ENCODE measurements at regions not wholly inside any gene's neighbourhood (a gene's known extent, or its start where the extent isn't known, plus 50 kb on each side); places are given as distances from the start of the nearest gene placed in this dataset.
"Not testable (repeated sequence)": the region's sequence is repeated elsewhere in the genome, so short reads cannot be mapped to it uniquely, and the experiment has no call there.

DNA sequence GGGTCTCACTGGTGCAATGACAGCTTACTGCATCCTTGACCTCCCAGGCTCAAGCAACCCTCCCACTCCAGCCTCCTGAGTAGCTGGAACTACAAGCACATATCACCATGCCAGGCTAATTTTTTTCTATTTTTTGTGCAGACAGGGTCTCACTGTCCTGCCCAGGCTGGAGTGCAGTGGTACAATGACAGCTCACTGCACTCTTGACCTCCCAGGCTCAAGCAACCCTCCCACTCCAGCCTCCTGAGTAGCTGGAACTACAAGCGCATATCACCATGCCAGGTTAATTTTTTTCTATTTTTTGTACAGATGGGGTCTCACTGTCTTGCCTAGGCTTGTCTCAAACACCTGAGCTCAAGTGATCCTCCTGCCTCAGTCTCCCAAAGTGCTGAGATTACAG is 74.0 kb downstream of the GASK1B start:
- H3K4me3 ChIP-seq (ENCODE audit: low read length) = no peak overlapping the region
- H3K27me3 ChIP-seq (ENCODE audit: control insufficient read depth in 1 of 2, insufficient read depth in 2 of 2, low read length in 2 of 2) = no peaks in the 10 kb centered on the region
- H3K36me3 Mint-ChIP-seq (ENCODE audit: low read depth) = no peaks in the 10 kb centered on the region
- no peak overlapping the region for H3K27ac ChIP-seq (ENCODE audit: low read depth in 1 of 2, low read length in 2 of 2)
- no peaks in the 10 kb centered on the region for H3K36me3 ChIP-seq (ENCODE audit: insufficient read depth, low read length)
- no peaks in the 10 kb centered on the region for H3K9me3 ChIP-seq (ENCODE audit: control insufficient read depth in 1 of 2, insufficient read depth in 1 of 2, low read length in 2 of 2)
- TF ChIP-seq, protein P1, sequence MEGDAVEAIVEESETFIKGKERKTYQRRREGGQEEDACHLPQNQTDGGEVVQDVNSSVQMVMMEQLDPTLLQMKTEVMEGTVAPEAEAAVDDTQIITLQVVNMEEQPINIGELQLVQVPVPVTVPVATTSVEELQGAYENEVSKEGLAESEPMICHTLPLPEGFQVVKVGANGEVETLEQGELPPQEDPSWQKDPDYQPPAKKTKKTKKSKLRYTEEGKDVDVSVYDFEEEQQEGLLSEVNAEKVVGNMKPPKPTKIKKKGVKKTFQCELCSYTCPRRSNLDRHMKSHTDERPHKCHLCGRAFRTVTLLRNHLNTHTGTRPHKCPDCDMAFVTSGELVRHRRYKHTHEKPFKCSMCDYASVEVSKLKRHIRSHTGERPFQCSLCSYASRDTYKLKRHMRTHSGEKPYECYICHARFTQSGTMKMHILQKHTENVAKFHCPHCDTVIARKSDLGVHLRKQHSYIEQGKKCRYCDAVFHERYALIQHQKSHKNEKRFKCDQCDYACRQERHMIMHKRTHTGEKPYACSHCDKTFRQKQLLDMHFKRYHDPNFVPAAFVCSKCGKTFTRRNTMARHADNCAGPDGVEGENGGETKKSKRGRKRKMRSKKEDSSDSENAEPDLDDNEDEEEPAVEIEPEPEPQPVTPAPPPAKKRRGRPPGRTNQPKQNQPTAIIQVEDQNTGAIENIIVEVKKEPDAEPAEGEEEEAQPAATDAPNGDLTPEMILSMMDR (IDR thresholded peaks at IDR 0.05) = no peak
- peaks cover 2% of the 10 kb centered on the region for H3K9me3 Mint-ChIP-seq
- no peak overlapping the region for H3K27ac Mint-ChIP-seq
- ATAC-seq (ENCODE audit: poor library complexity) (no peak), DNase-seq (no peak)
- H3K4me1 ChIP-seq (ENCODE audit: insufficient read depth, low read length) = no peaks in the 10 kb centered on the region
- ChIA-PET POLR2A (no interaction called here), CTCF (no interaction called here)
- no peak overlapping the region for H3K4me3 Mint-ChIP-seq
- H3K27me3 Mint-ChIP-seq = no peaks in the 10 kb centered on the region
- H3K4me1 Mint-ChIP-seq (ENCODE audit: low read depth) = no peaks in the 10 kb centered on the region
- intact Hi-C loops (cut with DNase I, micrococcal nuclease) = no loop called here

DNA sequence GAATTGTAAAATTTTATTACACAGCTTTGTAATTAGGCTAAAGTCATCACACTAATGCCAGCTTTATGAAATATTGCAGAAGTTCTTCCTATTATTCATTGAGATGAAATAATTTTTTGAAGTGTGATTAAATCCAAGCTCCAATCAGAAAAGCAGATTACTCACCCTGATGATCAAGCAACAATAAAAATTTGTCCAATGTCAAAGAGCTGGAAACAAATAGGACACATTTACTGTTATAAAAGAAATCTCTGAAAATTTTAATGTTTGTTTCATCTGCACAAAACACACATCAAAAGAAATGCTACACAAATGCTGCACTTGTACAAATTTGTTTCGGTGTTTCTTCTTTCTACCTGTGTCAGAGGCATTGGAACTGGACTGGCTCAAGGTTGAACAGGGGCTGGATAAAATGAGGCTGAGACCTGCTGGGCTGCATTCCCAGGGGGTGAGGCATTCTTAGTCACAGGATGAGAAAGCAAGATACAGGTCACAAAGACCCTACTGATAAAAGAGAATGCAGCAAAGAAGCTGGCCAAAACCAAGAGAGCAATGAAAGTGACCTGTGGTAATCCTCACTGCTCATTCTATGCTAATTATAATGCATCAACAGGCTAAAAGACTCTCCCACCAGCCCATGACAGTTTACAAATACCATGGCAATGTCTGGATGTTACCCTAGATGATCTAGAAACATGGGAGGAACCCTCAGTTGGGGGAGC is 78.3 kb downstream of the GASK1B start:
- Histone ChIP-seq H3K36me3 (ENCODE audit: insufficient read depth, low read length) (no peaks in the 10 kb centered on the region), H3K4me3 (ENCODE audit: low read length) (no peak overlapping the region), H3K9me3 (ENCODE audit: control insufficient read depth in 1 of 2, insufficient read depth in 1 of 2, low read length in 2 of 2) (no peaks in the 10 kb centered on the region), H3K4me1 (ENCODE audit: insufficient read depth, low read length) (no peaks in the 10 kb centered on the region), H3K27me3 (ENCODE audit: control insufficient read depth in 1 of 2, insufficient read depth in 2 of 2, low read length in 2 of 2) (no peaks in the 10 kb centered on the region), H3K27ac (ENCODE audit: low read depth in 1 of 2, low read length in 2 of 2) (no peak overlapping the region)
- ChIA-PET POLR2A (no interaction called here), CTCF (no interaction called here)
- peaks cover 2% of the 10 kb centered on the region for H3K9me3 Mint-ChIP-seq
- H3K27me3 Mint-ChIP-seq = no peaks in the 10 kb centered on the region
- DNase-seq = no peak
- intact Hi-C loops (cut with DNase I, micrococcal nuclease) = no loop called here
- no peak overlapping the region for H3K4me3 Mint-ChIP-seq
- TF ChIP-seq, protein P1 (IDR thresholded peaks at IDR 0.05) = no peak
- no peaks in the 10 kb centered on the region for H3K4me1 Mint-ChIP-seq (ENCODE audit: low read depth)
- no peaks in the 10 kb centered on the region for H3K36me3 Mint-ChIP-seq (ENCODE audit: low read depth)
- ATAC-seq (ENCODE audit: poor library complexity) = no peak
- no peak overlapping the region for H3K27ac Mint-ChIP-seq

DNA sequence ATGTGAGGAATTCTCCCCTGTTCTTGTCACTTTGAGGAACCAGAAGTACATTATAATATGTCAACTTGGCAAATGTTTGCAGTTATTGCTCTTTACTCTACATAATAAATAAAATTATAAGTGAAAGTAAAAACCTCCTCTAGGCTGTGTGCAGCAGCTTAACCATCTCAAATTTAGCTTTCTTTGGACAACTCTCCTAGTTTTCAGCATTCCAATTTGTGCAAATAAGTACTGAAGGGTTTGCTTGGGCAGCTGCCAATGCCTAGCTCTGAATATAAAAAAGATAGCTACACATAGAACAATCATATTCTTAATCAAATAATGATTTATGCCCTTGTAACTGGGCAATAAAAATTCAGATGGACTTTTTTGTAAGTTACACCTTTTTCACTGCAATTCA is 82.5 kb downstream of the GASK1B start:
- Mint-ChIP-seq H3K9me3 (no peaks in the 10 kb centered on the region), H3K4me1 (ENCODE audit: low read depth) (no peaks in the 10 kb centered on the region), H3K4me3 (no peak overlapping the region), H3K27ac (no peak overlapping the region), H3K36me3 (ENCODE audit: low read depth) (no peaks in the 10 kb centered on the region), H3K27me3 (no peaks in the 10 kb centered on the region)
- Histone ChIP-seq H3K4me1 (ENCODE audit: insufficient read depth, low read length) (no peaks in the 10 kb centered on the region), H3K27ac (ENCODE audit: low read depth in 1 of 2, low read length in 2 of 2) (no peak overlapping the region), H3K36me3 (ENCODE audit: insufficient read depth, low read length) (no peaks in the 10 kb centered on the region), H3K4me3 (ENCODE audit: low read length) (no peak overlapping the region), H3K27me3 (ENCODE audit: control insufficient read depth in 1 of 2, insufficient read depth in 2 of 2, low read length in 2 of 2) (no peaks in the 10 kb centered on the region), H3K9me3 (ENCODE audit: control insufficient read depth in 1 of 2, insufficient read depth in 1 of 2, low read length in 2 of 2) (no peaks in the 10 kb centered on the region)
- no peak for ATAC-seq (ENCODE audit: poor library complexity)
- ChIA-PET POLR2A (no interaction called here), CTCF (no interaction called here)
- no peak for DNase-seq
- TF ChIP-seq, protein P1 (IDR thresholded peaks at IDR 0.05) = no peak
- intact Hi-C loops (cut with DNase I, micrococcal nuclease) = no loop called here

DNA sequence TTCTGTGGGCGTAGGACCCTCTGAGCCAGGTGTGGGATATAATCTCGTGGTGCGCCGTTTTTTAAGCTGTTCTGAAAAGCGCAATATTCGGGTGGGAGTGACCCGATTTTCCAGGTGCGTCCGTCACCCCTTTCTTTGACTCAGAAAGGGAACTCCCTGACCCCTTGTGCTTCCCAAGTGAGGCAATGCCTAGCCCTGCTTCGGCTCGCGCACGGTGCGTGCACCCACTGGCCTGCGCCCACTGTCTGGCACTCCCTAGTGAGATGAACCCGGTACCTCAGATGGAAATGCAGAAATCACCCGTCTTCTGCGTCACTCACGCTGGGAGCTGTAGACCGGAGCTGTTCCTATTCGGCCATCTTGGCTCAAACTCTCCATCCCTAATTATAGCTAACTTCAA is 82.9 kb downstream of the GASK1B start:
- POLR2A ChIA-PET; CTCF ChIA-PET; H3K4me1 Mint-ChIP-seq (ENCODE audit: low read depth); H3K27me3 Mint-ChIP-seq; H3K36me3 Mint-ChIP-seq (ENCODE audit: low read depth); H3K36me3 ChIP-seq (ENCODE audit: insufficient read depth, low read length); DNase-seq; H3K4me3 ChIP-seq (ENCODE audit: low read length); H3K9me3 Mint-ChIP-seq; intact Hi-C loops (cut with DNase I, micrococcal nuclease); H3K27ac Mint-ChIP-seq; H3K4me3 Mint-ChIP-seq; H3K27ac ChIP-seq (ENCODE audit: low read depth in 1 of 2, low read length in 2 of 2); H3K9me3 ChIP-seq (ENCODE audit: control insufficient read depth in 1 of 2, insufficient read depth in 1 of 2, low read length in 2 of 2); H3K4me1 ChIP-seq (ENCODE audit: insufficient read depth, low read length); ATAC-seq (ENCODE audit: poor library complexity); H3K27me3 ChIP-seq (ENCODE audit: control insufficient read depth in 1 of 2, insufficient read depth in 2 of 2, low read length in 2 of 2): not testable (repeated sequence)
